ENCODE measurements at regions not wholly inside any gene's neighbourhood (a gene's known extent, or its start where the extent isn't known, plus 50 kb on each side); places are given as distances from the start of the nearest gene placed in this dataset.

DNA sequence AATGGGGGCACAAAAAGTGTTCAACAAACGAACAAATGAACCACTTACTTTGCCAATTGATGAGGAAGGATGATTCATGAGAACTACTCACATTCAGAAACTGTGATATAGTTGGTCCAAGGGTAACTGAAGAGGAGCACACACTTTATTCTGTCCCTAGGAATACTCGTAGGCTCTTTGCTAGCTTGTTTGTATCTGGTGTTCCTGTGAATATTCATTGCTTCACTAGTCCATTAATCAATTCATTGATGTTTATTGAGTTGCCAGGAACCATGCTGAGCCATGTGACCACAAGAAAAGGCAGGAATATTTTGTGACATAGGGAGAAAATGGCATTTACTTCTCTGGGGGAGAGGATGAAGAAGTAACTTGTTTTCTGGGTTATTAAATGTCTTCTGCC is 338.3 kb downstream of the IL20RB start:
- DNase-seq (ENCODE audit: low spot score) (no peak), ATAC-seq (no peak)
- no peak overlapping the region for H3K27ac Mint-ChIP-seq
- peaks cover 12% of the 10 kb centered on the region; the same call in 1 of the 2 replicates for H3K27me3 Mint-ChIP-seq (ENCODE audit: low read depth)
- TF ChIP-seq, protein P1, sequence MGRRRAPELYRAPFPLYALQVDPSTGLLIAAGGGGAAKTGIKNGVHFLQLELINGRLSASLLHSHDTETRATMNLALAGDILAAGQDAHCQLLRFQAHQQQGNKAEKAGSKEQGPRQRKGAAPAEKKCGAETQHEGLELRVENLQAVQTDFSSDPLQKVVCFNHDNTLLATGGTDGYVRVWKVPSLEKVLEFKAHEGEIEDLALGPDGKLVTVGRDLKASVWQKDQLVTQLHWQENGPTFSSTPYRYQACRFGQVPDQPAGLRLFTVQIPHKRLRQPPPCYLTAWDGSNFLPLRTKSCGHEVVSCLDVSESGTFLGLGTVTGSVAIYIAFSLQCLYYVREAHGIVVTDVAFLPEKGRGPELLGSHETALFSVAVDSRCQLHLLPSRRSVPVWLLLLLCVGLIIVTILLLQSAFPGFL (CRISPR knock-in tag; IDR thresholded peaks at IDR 0.05; ENCODE audit: borderline replicate concordance): no peak
- TF ChIP-seq, protein P2, sequence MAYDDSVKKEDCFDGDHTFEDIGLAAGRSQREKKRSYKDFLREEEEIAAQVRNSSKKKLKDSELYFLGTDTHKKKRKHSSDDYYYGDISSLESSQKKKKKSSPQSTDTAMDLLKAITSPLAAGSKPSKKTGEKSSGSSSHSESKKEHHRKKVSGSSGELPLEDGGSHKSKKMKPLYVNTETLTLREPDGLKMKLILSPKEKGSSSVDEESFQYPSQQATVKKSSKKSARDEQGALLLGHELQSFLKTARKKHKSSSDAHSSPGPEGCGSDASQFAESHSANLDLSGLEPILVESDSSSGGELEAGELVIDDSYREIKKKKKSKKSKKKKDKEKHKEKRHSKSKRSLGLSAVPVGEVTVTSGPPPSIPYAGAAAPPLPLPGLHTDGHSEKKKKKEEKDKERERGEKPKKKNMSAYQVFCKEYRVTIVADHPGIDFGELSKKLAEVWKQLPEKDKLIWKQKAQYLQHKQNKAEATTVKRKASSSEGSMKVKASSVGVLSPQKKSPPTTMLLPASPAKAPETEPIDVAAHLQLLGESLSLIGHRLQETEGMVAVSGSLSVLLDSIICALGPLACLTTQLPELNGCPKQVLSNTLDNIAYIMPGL (CRISPR knock-in tag; IDR thresholded peaks at IDR 0.05): no peak
- TF ChIP-seq, protein P3, sequence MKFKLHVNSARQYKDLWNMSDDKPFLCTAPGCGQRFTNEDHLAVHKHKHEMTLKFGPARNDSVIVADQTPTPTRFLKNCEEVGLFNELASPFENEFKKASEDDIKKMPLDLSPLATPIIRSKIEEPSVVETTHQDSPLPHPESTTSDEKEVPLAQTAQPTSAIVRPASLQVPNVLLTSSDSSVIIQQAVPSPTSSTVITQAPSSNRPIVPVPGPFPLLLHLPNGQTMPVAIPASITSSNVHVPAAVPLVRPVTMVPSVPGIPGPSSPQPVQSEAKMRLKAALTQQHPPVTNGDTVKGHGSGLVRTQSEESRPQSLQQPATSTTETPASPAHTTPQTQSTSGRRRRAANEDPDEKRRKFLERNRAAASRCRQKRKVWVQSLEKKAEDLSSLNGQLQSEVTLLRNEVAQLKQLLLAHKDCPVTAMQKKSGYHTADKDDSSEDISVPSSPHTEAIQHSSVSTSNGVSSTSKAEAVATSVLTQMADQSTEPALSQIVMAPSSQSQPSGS (CRISPR knock-in tag; IDR thresholded peaks at IDR 0.05; ENCODE audit: borderline replicate concordance, low read depth): no peak
- TF ChIP-seq IRF2 (CRISPR knock-in tag; IDR thresholded peaks at IDR 0.05; ENCODE audit: borderline replicate concordance, low read depth) (no peak), SMAD3 (CRISPR knock-in tag; IDR thresholded peaks at IDR 0.05; ENCODE audit: borderline replicate concordance) (no peak), ESRRA (CRISPR knock-in tag; IDR thresholded peaks at IDR 0.05; ENCODE audit: borderline replicate concordance) (no peak)
- TF ChIP-seq, protein P4, sequence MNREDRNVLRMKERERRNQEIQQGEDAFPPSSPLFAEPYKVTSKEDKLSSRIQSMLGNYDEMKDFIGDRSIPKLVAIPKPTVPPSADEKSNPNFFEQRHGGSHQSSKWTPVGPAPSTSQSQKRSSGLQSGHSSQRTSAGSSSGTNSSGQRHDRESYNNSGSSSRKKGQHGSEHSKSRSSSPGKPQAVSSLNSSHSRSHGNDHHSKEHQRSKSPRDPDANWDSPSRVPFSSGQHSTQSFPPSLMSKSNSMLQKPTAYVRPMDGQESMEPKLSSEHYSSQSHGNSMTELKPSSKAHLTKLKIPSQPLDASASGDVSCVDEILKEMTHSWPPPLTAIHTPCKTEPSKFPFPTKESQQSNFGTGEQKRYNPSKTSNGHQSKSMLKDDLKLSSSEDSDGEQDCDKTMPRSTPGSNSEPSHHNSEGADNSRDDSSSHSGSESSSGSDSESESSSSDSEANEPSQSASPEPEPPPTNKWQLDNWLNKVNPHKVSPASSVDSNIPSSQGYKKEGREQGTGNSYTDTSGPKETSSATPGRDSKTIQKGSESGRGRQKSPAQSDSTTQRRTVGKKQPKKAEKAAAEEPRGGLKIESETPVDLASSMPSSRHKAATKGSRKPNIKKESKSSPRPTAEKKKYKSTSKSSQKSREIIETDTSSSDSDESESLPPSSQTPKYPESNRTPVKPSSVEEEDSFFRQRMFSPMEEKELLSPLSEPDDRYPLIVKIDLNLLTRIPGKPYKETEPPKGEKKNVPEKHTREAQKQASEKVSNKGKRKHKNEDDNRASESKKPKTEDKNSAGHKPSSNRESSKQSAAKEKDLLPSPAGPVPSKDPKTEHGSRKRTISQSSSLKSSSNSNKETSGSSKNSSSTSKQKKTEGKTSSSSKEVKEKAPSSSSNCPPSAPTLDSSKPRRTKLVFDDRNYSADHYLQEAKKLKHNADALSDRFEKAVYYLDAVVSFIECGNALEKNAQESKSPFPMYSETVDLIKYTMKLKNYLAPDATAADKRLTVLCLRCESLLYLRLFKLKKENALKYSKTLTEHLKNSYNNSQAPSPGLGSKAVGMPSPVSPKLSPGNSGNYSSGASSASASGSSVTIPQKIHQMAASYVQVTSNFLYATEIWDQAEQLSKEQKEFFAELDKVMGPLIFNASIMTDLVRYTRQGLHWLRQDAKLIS (CRISPR knock-in tag; IDR thresholded peaks at IDR 0.05; ENCODE audit: borderline replicate concordance): no peak
- TF ChIP-seq, protein P5, sequence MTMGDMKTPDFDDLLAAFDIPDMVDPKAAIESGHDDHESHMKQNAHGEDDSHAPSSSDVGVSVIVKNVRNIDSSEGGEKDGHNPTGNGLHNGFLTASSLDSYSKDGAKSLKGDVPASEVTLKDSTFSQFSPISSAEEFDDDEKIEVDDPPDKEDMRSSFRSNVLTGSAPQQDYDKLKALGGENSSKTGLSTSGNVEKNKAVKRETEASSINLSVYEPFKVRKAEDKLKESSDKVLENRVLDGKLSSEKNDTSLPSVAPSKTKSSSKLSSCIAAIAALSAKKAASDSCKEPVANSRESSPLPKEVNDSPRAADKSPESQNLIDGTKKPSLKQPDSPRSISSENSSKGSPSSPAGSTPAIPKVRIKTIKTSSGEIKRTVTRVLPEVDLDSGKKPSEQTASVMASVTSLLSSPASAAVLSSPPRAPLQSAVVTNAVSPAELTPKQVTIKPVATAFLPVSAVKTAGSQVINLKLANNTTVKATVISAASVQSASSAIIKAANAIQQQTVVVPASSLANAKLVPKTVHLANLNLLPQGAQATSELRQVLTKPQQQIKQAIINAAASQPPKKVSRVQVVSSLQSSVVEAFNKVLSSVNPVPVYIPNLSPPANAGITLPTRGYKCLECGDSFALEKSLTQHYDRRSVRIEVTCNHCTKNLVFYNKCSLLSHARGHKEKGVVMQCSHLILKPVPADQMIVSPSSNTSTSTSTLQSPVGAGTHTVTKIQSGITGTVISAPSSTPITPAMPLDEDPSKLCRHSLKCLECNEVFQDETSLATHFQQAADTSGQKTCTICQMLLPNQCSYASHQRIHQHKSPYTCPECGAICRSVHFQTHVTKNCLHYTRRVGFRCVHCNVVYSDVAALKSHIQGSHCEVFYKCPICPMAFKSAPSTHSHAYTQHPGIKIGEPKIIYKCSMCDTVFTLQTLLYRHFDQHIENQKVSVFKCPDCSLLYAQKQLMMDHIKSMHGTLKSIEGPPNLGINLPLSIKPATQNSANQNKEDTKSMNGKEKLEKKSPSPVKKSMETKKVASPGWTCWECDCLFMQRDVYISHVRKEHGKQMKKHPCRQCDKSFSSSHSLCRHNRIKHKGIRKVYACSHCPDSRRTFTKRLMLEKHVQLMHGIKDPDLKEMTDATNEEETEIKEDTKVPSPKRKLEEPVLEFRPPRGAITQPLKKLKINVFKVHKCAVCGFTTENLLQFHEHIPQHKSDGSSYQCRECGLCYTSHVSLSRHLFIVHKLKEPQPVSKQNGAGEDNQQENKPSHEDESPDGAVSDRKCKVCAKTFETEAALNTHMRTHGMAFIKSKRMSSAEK (CRISPR knock-in tag; IDR thresholded peaks at IDR 0.05; ENCODE audit: borderline replicate concordance): no peak
- TF ChIP-seq, protein P6, sequence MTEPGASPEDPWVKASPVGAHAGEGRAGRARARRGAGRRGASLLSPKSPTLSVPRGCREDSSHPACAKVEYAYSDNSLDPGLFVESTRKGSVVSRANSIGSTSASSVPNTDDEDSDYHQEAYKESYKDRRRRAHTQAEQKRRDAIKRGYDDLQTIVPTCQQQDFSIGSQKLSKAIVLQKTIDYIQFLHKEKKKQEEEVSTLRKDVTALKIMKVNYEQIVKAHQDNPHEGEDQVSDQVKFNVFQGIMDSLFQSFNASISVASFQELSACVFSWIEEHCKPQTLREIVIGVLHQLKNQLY (CRISPR knock-in tag; IDR thresholded peaks at IDR 0.05): no peak
- H3K9me3 Mint-ChIP-seq: no peaks in the 10 kb centered on the region
- peaks cover 31% of the 10 kb centered on the region for H3K4me1 Mint-ChIP-seq
- ChIA-PET CTCF (interaction anchor here (1.5 to 4.6 kb wide), 4 partner anchors 8 to 191 kb away, joined by 3 to 25 read pairs (median 21); no protein-coding TSS in a partner anchor), POLR2A (interaction anchor here (1.2 kb wide), 1 partner anchor 17 kb away, joined by 4 read pairs; no protein-coding TSS in a partner anchor)
- no peaks in the 10 kb centered on the region for H3K36me3 Mint-ChIP-seq
- H3K4me3 Mint-ChIP-seq: no peak overlapping the region

DNA sequence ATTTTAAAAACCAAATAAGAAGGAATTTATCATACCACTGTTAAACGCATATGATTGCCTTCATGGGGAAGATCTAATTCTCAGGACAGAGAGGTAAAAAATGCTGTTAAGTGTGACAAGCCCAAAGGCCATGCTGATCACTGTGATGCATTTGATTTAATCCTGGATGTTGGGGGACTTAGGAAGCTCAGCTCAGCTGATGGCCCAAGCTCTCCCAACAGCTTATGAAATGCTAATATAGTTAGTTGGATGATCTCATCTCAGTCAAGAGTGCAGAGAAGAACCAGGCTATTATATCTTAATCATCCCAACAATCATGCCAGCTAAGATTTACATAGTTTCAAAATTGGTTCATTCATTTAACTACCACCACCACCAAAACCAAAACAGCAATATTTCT is 340.0 kb downstream of the IL20RB start:
- peaks cover 12% of the 10 kb centered on the region; the same call in 1 of the 2 replicates for H3K27me3 Mint-ChIP-seq (ENCODE audit: low read depth)
- DNase-seq (ENCODE audit: low spot score) (no peak), ATAC-seq (no peak)
- H3K4me1 Mint-ChIP-seq: peaks cover 31% of the 10 kb centered on the region
- peaks cover 3% of the 10 kb centered on the region; the same call in 1 of the 2 replicates for H3K9me3 Mint-ChIP-seq
- CTCF ChIA-PET: interaction anchor here (1.1 kb wide), 1 partner anchor 188 kb away, joined by 3 read pairs; no protein-coding TSS in a partner anchor
- H3K4me3 Mint-ChIP-seq: no peak overlapping the region
- POLR2A ChIA-PET: no interaction called here
- no peak overlapping the region for H3K27ac Mint-ChIP-seq
- no peaks in the 10 kb centered on the region for H3K36me3 Mint-ChIP-seq
- TF ChIP-seq, protein P6 (CRISPR knock-in tag; IDR thresholded peaks at IDR 0.05): no peak
- TF ChIP-seq, protein P4 (CRISPR knock-in tag; IDR thresholded peaks at IDR 0.05; ENCODE audit: borderline replicate concordance): no peak
- TF ChIP-seq HMGA2 (CRISPR knock-in tag; IDR thresholded peaks at IDR 0.05) (no peak), ZNF416 (CRISPR knock-in tag; IDR thresholded peaks at IDR 0.05) (no peak), GTF2I (CRISPR knock-in tag; conservative IDR thresholded peaks at IDR 0.05) (no peak)
- TF ChIP-seq, protein P7, sequence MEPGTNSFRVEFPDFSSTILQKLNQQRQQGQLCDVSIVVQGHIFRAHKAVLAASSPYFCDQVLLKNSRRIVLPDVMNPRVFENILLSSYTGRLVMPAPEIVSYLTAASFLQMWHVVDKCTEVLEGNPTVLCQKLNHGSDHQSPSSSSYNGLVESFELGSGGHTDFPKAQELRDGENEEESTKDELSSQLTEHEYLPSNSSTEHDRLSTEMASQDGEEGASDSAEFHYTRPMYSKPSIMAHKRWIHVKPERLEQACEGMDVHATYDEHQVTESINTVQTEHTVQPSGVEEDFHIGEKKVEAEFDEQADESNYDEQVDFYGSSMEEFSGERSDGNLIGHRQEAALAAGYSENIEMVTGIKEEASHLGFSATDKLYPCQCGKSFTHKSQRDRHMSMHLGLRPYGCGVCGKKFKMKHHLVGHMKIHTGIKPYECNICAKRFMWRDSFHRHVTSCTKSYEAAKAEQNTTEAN (CRISPR knock-in tag; IDR thresholded peaks at IDR 0.05): no peak

Measured in WTC11 (cell line).